Keratinocyte (primary cell): ENCODE measurements at regions not wholly inside any gene's neighbourhood (a gene's known extent, or its start where the extent isn't known, plus 50 kb on each side); places are given as distances from the start of the nearest gene placed in this dataset.

Experiments
- DNase-seq: peaks from one replicate; pipeline ENCODE4 v3.0.0-alpha.2; 2011; ENCODE audit warnings: low read depth, missing footprints, low spot score
- FAIRE-seq: peaks from 2 replicates; lab custom pipeline; 2011; peaks lifted over from hg19 to GRCh38; lab: Jason Lieb, UNC
- H2AFZ ChIP-seq: 2 replicates; pipeline ENCODE4 v1.6.0; 2012; ENCODE audit warnings: low read length, control low read depth, inconsistent platforms; ENCODE audit not compliant: control insufficient read depth
- H3K27ac ChIP-seq: 2 replicates; pipeline ENCODE4 v1.5.1; 2011; ENCODE audit warnings: low read length; ENCODE audit not compliant: control insufficient read depth, insufficient read depth
- H3K27me3 ChIP-seq: 3 replicates; pipeline ENCODE4 v1.6.0; 2011; ENCODE audit warnings: low read length; ENCODE audit not compliant: control insufficient read depth, insufficient read depth; ENCODE audit errors: extremely low read depth
- H3K36me3 ChIP-seq, 2 experiments: 2 replicates in 1 of 2; 3 replicates in 1 of 2; pipeline ENCODE4 v1.5.1; 2011; ENCODE audit warnings: low read length in 2 of 2, mild to moderate bottlenecking in 1 of 2; ENCODE audit not compliant: control insufficient read depth in 2 of 2, insufficient read depth in 2 of 2; ENCODE audit errors: extremely low read depth in 1 of 2
- H3K4me1 ChIP-seq: 3 replicates; pipeline ENCODE4 v1.5.1; 2011; ENCODE audit warnings: low read length; ENCODE audit not compliant: control insufficient read depth, insufficient read depth; ENCODE audit errors: extremely low read depth
- H3K4me2 ChIP-seq: 3 replicates; pipeline ENCODE4 v1.6.0; 2011; ENCODE audit warnings: low read depth, low read length; ENCODE audit not compliant: control insufficient read depth, insufficient read depth; ENCODE audit errors: extremely low read depth
- H3K4me3 ChIP-seq, 3 experiments: fragments of 200-600 bp in 1 of 3; sonication (generic) in 1 of 3; 2 replicates in 2 of 3; 3 replicates in 1 of 3; pipeline ENCODE4 v1.5.1; 2011 to 2016; ENCODE audit warnings: low read length in 3 of 3, mild to moderate bottlenecking in 3 of 3, control low read depth in 2 of 3, inconsistent platforms in 1 of 3, low read depth in 1 of 3, mixed read lengths in 1 of 3, mixed run types in 1 of 3, moderate library complexity in 1 of 3; ENCODE audit not compliant: control insufficient read depth in 2 of 3, insufficient read depth in 2 of 3; ENCODE audit errors: extremely low read depth in 1 of 3
- H3K79me2 ChIP-seq: 2 replicates; pipeline ENCODE4 v1.6.0; 2012; ENCODE audit warnings: low read length; ENCODE audit not compliant: control insufficient read depth, insufficient read depth
- H3K9ac ChIP-seq: 3 replicates; pipeline ENCODE4 v1.6.0; 2011; ENCODE audit warnings: low read length; ENCODE audit not compliant: control insufficient read depth, insufficient read depth; ENCODE audit errors: extremely low read depth
- H3K9me1 ChIP-seq: 3 replicates; pipeline ENCODE4 v1.6.0; 2011; ENCODE audit warnings: low read length; ENCODE audit not compliant: control insufficient read depth, insufficient read depth; ENCODE audit errors: extremely low read depth
- H3K9me3 ChIP-seq: 2 replicates; pipeline ENCODE4 v1.5.1; 2012; ENCODE audit warnings: low read depth, low read length; ENCODE audit not compliant: control insufficient read depth
- H4K20me1 ChIP-seq: 3 replicates; pipeline ENCODE4 v1.6.0; 2011; ENCODE audit warnings: low read length; ENCODE audit not compliant: control insufficient read depth, insufficient read depth; ENCODE audit errors: extremely low read depth
- EZH2 ChIP-seq: IDR thresholded peaks from one replicate; pipeline ENCODE4 v1.6.1; 2012; ENCODE audit warnings: inconsistent platforms, mild to moderate bottlenecking, low read length, moderate library complexity
- dilution Hi-C: fragments of 300-500 bp; cut with MboI; formaldehyde crosslinking; loops from one replicate; pipeline ENCODE4 v1.7.0; 2020; ENCODE audit warnings: low sequenced_read_pairs; ENCODE audit not compliant: extremely low pct_ligation_motif_present
- TF ChIP-seq, protein P1 (sequence below), 3 experiments: IDR thresholded peaks in 1 of 3; conservative IDR thresholded peaks in 1 of 3; optimal IDR thresholded peaks in 1 of 3; 2 replicates in 2 of 3; 3 replicates in 1 of 3; pipeline versions ENCODE3 to v1.5.1; 2011; ENCODE audit warnings: low read length in 3 of 3, mild to moderate bottlenecking in 3 of 3, moderate library complexity in 2 of 3, control low read depth in 1 of 3, inconsistent platforms in 1 of 3; ENCODE audit not compliant: insufficient read depth in 2 of 3; ENCODE audit errors: extremely low read depth in 1 of 3

DNA sequence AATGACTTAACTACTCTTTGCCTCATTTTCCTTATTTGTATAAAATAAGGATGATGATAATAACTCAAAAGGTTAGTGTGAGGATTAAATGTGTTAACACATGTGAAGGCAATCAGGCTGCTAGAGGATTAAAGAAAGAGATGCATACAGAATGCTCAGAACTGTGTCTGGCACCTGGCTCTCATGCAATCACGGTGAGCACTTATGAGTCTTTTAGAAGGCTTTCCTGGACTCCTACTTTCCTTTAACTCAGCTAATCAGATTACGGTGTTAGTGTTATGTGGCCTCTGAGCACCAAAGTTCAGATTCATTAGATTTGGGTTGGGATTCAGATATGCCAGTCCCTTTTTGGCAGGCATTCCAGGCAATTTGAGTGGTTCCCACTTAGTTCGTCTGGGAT lies 311.6 kb upstream of the USP24 start:
- no peak for DNase-seq
- H3K9me3 ChIP-seq, result no peaks in the 10 kb centered on the region
- no peaks in the 10 kb centered on the region for H3K36me3 ChIP-seq
- H3K27me3 ChIP-seq, result no peaks in the 10 kb centered on the region
- dilution Hi-C loops, result no loop called here
- H3K27ac ChIP-seq, result no peak overlapping the region
- TF ChIP-seq, protein P1, sequence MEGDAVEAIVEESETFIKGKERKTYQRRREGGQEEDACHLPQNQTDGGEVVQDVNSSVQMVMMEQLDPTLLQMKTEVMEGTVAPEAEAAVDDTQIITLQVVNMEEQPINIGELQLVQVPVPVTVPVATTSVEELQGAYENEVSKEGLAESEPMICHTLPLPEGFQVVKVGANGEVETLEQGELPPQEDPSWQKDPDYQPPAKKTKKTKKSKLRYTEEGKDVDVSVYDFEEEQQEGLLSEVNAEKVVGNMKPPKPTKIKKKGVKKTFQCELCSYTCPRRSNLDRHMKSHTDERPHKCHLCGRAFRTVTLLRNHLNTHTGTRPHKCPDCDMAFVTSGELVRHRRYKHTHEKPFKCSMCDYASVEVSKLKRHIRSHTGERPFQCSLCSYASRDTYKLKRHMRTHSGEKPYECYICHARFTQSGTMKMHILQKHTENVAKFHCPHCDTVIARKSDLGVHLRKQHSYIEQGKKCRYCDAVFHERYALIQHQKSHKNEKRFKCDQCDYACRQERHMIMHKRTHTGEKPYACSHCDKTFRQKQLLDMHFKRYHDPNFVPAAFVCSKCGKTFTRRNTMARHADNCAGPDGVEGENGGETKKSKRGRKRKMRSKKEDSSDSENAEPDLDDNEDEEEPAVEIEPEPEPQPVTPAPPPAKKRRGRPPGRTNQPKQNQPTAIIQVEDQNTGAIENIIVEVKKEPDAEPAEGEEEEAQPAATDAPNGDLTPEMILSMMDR (optimal IDR thresholded peaks at IDR 0.05 in 1 of 3, IDR thresholded peaks at IDR 0.05 in 1 of 3, conservative IDR thresholded peaks at IDR 0.05 in 1 of 3; ENCODE audit: extremely low read depth in 1 of 3, insufficient read depth in 2 of 3, low read length in 3 of 3), result no peak
- no peak for TF ChIP-seq EZH2
- no peaks in the 10 kb centered on the region for H3K4me1 ChIP-seq
- no peaks in the 10 kb centered on the region for H4K20me1 ChIP-seq
- no peak overlapping the region for H2AFZ ChIP-seq
- no peaks in the 10 kb centered on the region for H3K79me2 ChIP-seq
- no peaks in the 10 kb centered on the region for H3K9me1 ChIP-seq
- no peak overlapping the region for H3K9ac ChIP-seq
- H3K4me3 ChIP-seq, result no peak overlapping the region
- no peak for FAIRE-seq
- no peak overlapping the region for H3K4me2 ChIP-seq

DNA sequence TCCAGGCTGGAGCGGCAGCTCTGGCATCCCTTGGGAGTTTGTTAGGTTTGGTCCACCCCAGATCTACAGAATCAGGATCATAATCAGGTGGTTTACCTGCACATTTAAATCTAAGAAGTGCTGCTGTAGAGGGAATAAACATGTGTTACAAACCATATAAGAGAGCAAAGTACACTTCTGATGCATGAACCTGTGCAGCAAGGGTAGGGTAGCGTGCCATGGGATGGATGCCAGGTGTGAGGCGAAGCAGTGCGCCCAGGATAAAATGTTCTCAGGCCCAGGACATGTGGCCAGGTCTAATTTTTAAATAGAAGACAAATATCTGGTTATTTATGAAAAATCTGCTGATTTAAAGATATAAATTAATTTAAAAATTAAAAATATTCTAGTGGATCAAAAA lies 308.8 kb upstream of the USP24 start:
- Histone ChIP-seq H4K20me1 (no peaks in the 10 kb centered on the region), H3K9me1 (no peaks in the 10 kb centered on the region), H3K4me1 (no peaks in the 10 kb centered on the region), H3K79me2 (no peaks in the 10 kb centered on the region), H3K36me3 (no peaks in the 10 kb centered on the region), H2AFZ (no peak overlapping the region), H3K4me3 (no peak overlapping the region), H3K9me3 (no peaks in the 10 kb centered on the region), H3K27ac (no peak overlapping the region), H3K9ac (no peak overlapping the region), H3K4me2 (no peak overlapping the region), H3K27me3 (no peaks in the 10 kb centered on the region)
- DNase-seq (no peak), FAIRE-seq (no peak)
- TF ChIP-seq EZH2, result no peak
- TF ChIP-seq, protein P1 (optimal IDR thresholded peaks at IDR 0.05 in 1 of 3, IDR thresholded peaks at IDR 0.05 in 1 of 3, conservative IDR thresholded peaks at IDR 0.05 in 1 of 3; ENCODE audit: extremely low read depth in 1 of 3, insufficient read depth in 2 of 3, low read length in 3 of 3), result no peak
- dilution Hi-C loops, result loop anchor here (25.0 kb wide), 1 partner anchor 688 kb away; no protein-coding TSS in a partner anchor
